IMR-90 (cell line): ENCODE measurements at regions not wholly inside any gene's neighbourhood (a gene's known extent, or its start where the extent isn't known, plus 50 kb on each side); places are given as distances from the start of the nearest gene placed in this dataset.
A peak's percentile ranks its signal among the peaks of the same experiment; 100 is the strongest.

Source experiments
- ATAC-seq: fragments of 200-7000 bp; cut with Tn5 transposase; 2 replicates; pipeline ENCODE4 v1.9.1; 2020; ENCODE audit warnings: low read depth, mild to moderate bottlenecking, moderate library complexity
- BruUV-seq: library from RNA; stranded (reverse); fragments of 400-500 nt; replicated peaks from 2 replicates; lab custom pipeline; 2021; lab: Mats Ljungman, UMichigan
- CTCF ChIA-PET: fragments of 300-600 bp; formaldehyde crosslinking; extraction: SDS; loops from one replicate; lab custom pipeline; 2021; ENCODE audit warnings: antibody characterized with exemption; lab: Yijun Ruan, JAX
- POLR2A ChIA-PET: fragments of 300-600 bp; sonication (Branson Sonifier 250); formaldehyde crosslinking; loops from one replicate; lab custom pipeline; 2022; ENCODE audit warnings: antibody characterized with exemption; ENCODE audit not compliant: unreplicated experiment; lab: Charles Lee
- DNase-seq: peaks from one replicate; pipeline ENCODE4 v3.0.0; 2013
- H2AFZ ChIP-seq: replicated peaks from 2 replicates; pipeline ENCODE3; 2013; ENCODE audit warnings: low read length, mild to moderate bottlenecking; ENCODE audit not compliant: poor library complexity
- H2AK5ac ChIP-seq: 2 replicates; pipeline ENCODE4 v1.6.1; 2013; ENCODE audit warnings: low read depth, low read length, inconsistent platforms
- H2AK9ac ChIP-seq: replicated peaks from 2 replicates; pipeline ENCODE3; 2013; ENCODE audit warnings: mild to moderate bottlenecking, low read depth, low read length, moderate library complexity; ENCODE audit not compliant: poor library complexity
- H2BK120ac ChIP-seq: 2 replicates; pipeline ENCODE4 v1.6.1; 2013; ENCODE audit warnings: low read depth, low read length, inconsistent platforms
- H2BK15ac ChIP-seq: 3 replicates; pipeline ENCODE4 v1.6.1; 2013; ENCODE audit warnings: low read depth, low read length, inconsistent platforms
- H2BK20ac ChIP-seq: 2 replicates; pipeline ENCODE4 v1.6.1; 2013; ENCODE audit warnings: low read depth, mild to moderate bottlenecking, inconsistent platforms, low read length, moderate library complexity
- H2BK5ac ChIP-seq: 2 replicates; pipeline ENCODE4 v1.6.1; 2013; ENCODE audit warnings: mild to moderate bottlenecking, low read depth, low read length, inconsistent platforms; ENCODE audit not compliant: poor library complexity, severe bottlenecking
- H3K14ac ChIP-seq: replicated peaks from 2 replicates; pipeline ENCODE4 v1.6.1; 2013; ENCODE audit warnings: low read depth, low read length, inconsistent platforms
- H3K18ac ChIP-seq: 2 replicates; pipeline ENCODE4 v1.6.1; 2013; ENCODE audit warnings: low read depth, low read length, control low read depth
- H3K23ac ChIP-seq: 2 replicates; pipeline ENCODE4 v1.6.1; 2013; ENCODE audit warnings: low read depth, low read length, inconsistent platforms
- H3K27ac ChIP-seq: 2 replicates; pipeline ENCODE4 v1.5.1; 2013; ENCODE audit warnings: mild to moderate bottlenecking, control low read depth, low read length; ENCODE audit not compliant: insufficient read depth
- H3K27me3 ChIP-seq: 2 replicates; pipeline ENCODE4 v1.6.1; 2013; ENCODE audit warnings: low read length; ENCODE audit not compliant: control insufficient read depth, insufficient read depth
- H3K36me3 ChIP-seq: 2 replicates; pipeline ENCODE4 v1.6.1; 2013; ENCODE audit warnings: low read length, mixed read lengths; ENCODE audit not compliant: control insufficient read depth, insufficient read depth
- H3K4ac ChIP-seq: 2 replicates; pipeline ENCODE4 v1.6.1; 2013; ENCODE audit warnings: low read depth, low read length, inconsistent platforms
- H3K4me1 ChIP-seq: 2 replicates; pipeline ENCODE4 v1.6.1; 2013; ENCODE audit warnings: low read length, mixed read lengths; ENCODE audit not compliant: control insufficient read depth, insufficient read depth
- H3K4me2 ChIP-seq: 2 replicates; pipeline ENCODE4 v1.6.1; 2013; ENCODE audit warnings: low read depth, mild to moderate bottlenecking, control low read depth, low read length, moderate library complexity
- H3K4me3 ChIP-seq: 2 replicates; pipeline ENCODE4 v1.5.1; 2013; ENCODE audit warnings: low read depth, mild to moderate bottlenecking, control low read depth, low read length, moderate library complexity; ENCODE audit not compliant: insufficient read depth
- H3K56ac ChIP-seq: 2 replicates; pipeline ENCODE4 v1.6.1; 2013; ENCODE audit warnings: low read length, inconsistent platforms; ENCODE audit not compliant: insufficient read depth; ENCODE audit errors: extremely low read depth
- H3K79me1 ChIP-seq, 2 experiments: 2 replicates each; pipeline ENCODE4 v1.6.1; 2013; ENCODE audit warnings: low read length in 2 of 2, inconsistent platforms in 1 of 2, low read depth in 1 of 2
- H3K9ac ChIP-seq: 2 replicates; pipeline ENCODE4 v1.6.1; 2013; ENCODE audit warnings: low read depth, low read length, control low read depth
- H3K9me1 ChIP-seq: 2 replicates; pipeline ENCODE4 v1.6.1; 2013; ENCODE audit warnings: low read length, inconsistent platforms; ENCODE audit not compliant: insufficient read depth
- H3K9me3 ChIP-seq: 2 replicates; pipeline ENCODE4 v1.6.1; 2013; ENCODE audit warnings: low read length; ENCODE audit not compliant: control insufficient read depth, insufficient read depth
- H4K20me1 ChIP-seq: 2 replicates; pipeline ENCODE4 v1.6.1; 2013; ENCODE audit warnings: low read length, inconsistent platforms; ENCODE audit not compliant: insufficient read depth
- H4K5ac ChIP-seq: 2 replicates; pipeline ENCODE4 v1.6.1; 2013; ENCODE audit warnings: mild to moderate bottlenecking, low read depth, low read length, control low read depth
- H4K8ac ChIP-seq, 2 experiments: 2 replicates each; pipeline ENCODE4 v1.6.1; 2013; ENCODE audit warnings: low read depth in 2 of 2, low read length in 2 of 2, control low read depth in 1 of 2, inconsistent platforms in 1 of 2
- H4K91ac ChIP-seq: 2 replicates; pipeline ENCODE4 v1.6.1; 2013; ENCODE audit warnings: low read depth, low read length, inconsistent platforms; ENCODE audit not compliant: insufficient read depth
- CEBPB ChIP-seq: IDR thresholded peaks from 2 replicates; pipeline ENCODE4 v1.6.1; 2012; ENCODE audit warnings: low read depth, low read length, improper control_type of control experiment
- FOS ChIP-seq: fragments of 150-350 bp; IDR thresholded peaks from 2 replicates; pipeline ENCODE4 v1.6.1; 2016; ENCODE audit warnings: low read depth, low read length
- MAFK ChIP-seq: IDR thresholded peaks from 2 replicates; pipeline ENCODE4 v1.6.1; 2012; ENCODE audit warnings: low read depth, low read length, improper control_type of control experiment
- MAZ ChIP-seq: IDR thresholded peaks from 2 replicates; pipeline ENCODE4 v1.6.1; 2012; ENCODE audit warnings: low read depth, mild to moderate bottlenecking, low read length, improper control_type of control experiment, moderate library complexity, borderline replicate concordance
- NFE2L2 ChIP-seq: fragments of 150-350 bp; IDR thresholded peaks from 2 replicates; pipeline ENCODE4 v1.6.1; 2016; ENCODE audit warnings: low read depth, mild to moderate bottlenecking, low read length
- POLR2A ChIP-seq: IDR thresholded peaks from 2 replicates; pipeline ENCODE4 v1.6.1; 2012; ENCODE audit warnings: mild to moderate bottlenecking, low read depth, low read length
- RAD21 ChIP-seq: IDR thresholded peaks from 2 replicates; pipeline ENCODE4 v1.6.1; 2012; ENCODE audit warnings: low read length, improper control_type of control experiment
- SMC3 ChIP-seq: fragments of 150-350 bp; IDR thresholded peaks from 2 replicates; pipeline ENCODE4 v1.6.1; 2016; ENCODE audit warnings: low read depth, mild to moderate bottlenecking, antibody characterized with exemption, low read length, moderate library complexity
- WGBS, 2 experiments: methylation state at CpG; one replicate each; pipeline versions ENCODE4 v1.1.5 to v1.1.7; 2013; ENCODE audit warnings: missing lambda C conversion rate in 2 of 2; ENCODE audit not compliant: insufficient read length in 1 of 2; ENCODE audit errors: extremely low coverage in 2 of 2; 5-methylcytosine and 5-hydroxymethylcytosine counted together
- dilution Hi-C: fragments of 300-500 bp; cut with HindIII; formaldehyde crosslinking; loops from one replicate; pipeline ENCODE4 v1.14.3; 2018; ENCODE audit warnings: low sequenced_read_pairs; ENCODE audit not compliant: unreplicated experiment
- in situ Hi-C: fragments of 300-500 bp; cut with MboI; formaldehyde crosslinking; loops from 3 replicates; pipeline ENCODE4 v1.14.3; 2019; ENCODE audit warnings: low sequenced_read_pairs, inconsistent platforms, mixed read lengths
- intact Hi-C: fragments of 100-400 bp; cut with micrococcal nuclease; formaldehyde crosslinking; loops from 2 replicates; pipeline ENCODE4 v1.10.0; 2022
- TF ChIP-seq, protein P1 (sequence below): fragments of 150-350 bp; IDR thresholded peaks from 2 replicates; pipeline ENCODE4 v1.6.1; 2017; ENCODE audit warnings: mild to moderate bottlenecking, antibody characterized with exemption, low read length, low read depth

DNA sequence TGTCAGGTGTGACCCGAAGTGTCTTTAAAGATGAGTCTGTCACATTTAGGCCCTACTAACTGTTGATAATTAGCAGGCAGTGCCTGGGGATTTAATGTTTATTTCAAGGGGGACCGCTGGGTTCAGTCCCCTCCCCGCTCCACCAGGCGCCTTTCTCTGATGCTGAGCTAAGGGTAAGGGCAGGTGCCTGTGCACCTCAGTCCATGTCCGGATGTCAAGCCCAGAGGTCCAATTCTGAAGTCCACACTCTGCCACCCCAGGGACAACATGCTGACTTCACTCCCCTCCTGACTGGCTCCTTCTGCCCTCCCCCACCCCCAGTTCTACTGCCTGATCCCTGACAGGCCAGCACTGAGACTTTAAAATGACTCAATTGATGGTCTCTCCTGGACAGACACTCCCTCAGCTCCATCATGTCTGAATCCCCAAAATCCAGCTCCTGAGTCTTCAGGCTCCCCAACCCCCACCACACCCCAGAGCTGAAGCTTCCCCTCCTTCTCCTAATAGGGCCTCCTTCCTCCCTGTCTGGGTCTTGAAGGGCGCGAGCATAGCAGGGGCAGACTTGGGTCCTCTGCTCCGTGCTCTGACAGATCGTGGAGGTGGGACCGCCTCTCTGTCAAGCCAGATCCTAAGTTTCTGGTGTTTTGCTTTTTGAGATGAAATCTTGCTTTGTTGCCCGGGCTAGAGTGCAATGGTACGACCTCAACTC lies 49.8 kb upstream of the ANO1 start:
- no peak overlapping the region for H2AFZ ChIP-seq
- 80% methylated on average over 1 of the region's 12 CpGs; no CpG with 5 or more reads in 1 of the 2 experiments for WGBS, 2 experiments
- no peak overlapping the region for H3K4me2 ChIP-seq
- no peaks in the 10 kb centered on the region for H3K27me3 ChIP-seq
- peaks cover 5% of the 10 kb centered on the region; the same call in 1 of the 2 replicates for H3K4me1 ChIP-seq
- no peaks in the 10 kb centered on the region for H3K36me3 ChIP-seq
- CTCF ChIA-PET = no interaction called here
- H3K14ac ChIP-seq = no peak overlapping the region
- no peak overlapping the region for H3K27ac ChIP-seq
- H2BK20ac ChIP-seq = no peak overlapping the region
- H3K9me3 ChIP-seq = no peaks in the 10 kb centered on the region
- no peak overlapping the region for H3K9ac ChIP-seq
- no peak overlapping the region for H4K91ac ChIP-seq
- dilution Hi-C loops (no loop called here), in situ Hi-C loops (no loop called here), intact Hi-C loops (no loop called here)
- no peak overlapping the region for H2AK9ac ChIP-seq
- ATAC-seq (no peak), DNase-seq (no peak)
- no peak overlapping the region for H3K56ac ChIP-seq
- H3K79me1 ChIP-seq = peaks cover 0 to 53% of the 10 kb centered on the region in 2 experiments; a peak in 3 of 4 replicates
- 0 out of 2 replicates have a peak overlapping the region, but pooled peaks have one; percentile 2 for H2AK5ac ChIP-seq
- H2BK120ac ChIP-seq = no peak overlapping the region
- no TSS peak for BruUV-seq
- TF ChIP-seq NFE2L2 (no peak), MAFK (no peak), MAZ (no peak), FOS (no peak), SMC3 (no peak), CEBPB (no peak), RAD21 (no peak), POLR2A (no peak)
- TF ChIP-seq, protein P1, sequence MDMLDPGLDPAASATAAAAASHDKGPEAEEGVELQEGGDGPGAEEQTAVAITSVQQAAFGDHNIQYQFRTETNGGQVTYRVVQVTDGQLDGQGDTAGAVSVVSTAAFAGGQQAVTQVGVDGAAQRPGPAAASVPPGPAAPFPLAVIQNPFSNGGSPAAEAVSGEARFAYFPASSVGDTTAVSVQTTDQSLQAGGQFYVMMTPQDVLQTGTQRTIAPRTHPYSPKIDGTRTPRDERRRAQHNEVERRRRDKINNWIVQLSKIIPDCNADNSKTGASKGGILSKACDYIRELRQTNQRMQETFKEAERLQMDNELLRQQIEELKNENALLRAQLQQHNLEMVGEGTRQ = no peak
- no peak overlapping the region for H3K18ac ChIP-seq
- POLR2A ChIA-PET = no interaction called here
- no peak overlapping the region for H3K4me3 ChIP-seq
- H3K23ac ChIP-seq = no peak overlapping the region
- H2BK15ac ChIP-seq = no peak overlapping the region
- 0 out of 2 replicates have a peak, but pooled peaks cover 3% of the 10 kb centered on the region for H3K9me1 ChIP-seq
- H4K20me1 ChIP-seq = peaks cover 2% of the 10 kb centered on the region; the same call in 1 of the 2 replicates
- H3K4ac ChIP-seq = no peak overlapping the region
- no peak overlapping the region for H4K8ac ChIP-seq
- no peak overlapping the region for H4K5ac ChIP-seq
- H2BK5ac ChIP-seq = no peak overlapping the region
